EH (cell line): ENCODE measurements at regions not wholly inside any gene's neighbourhood (a gene's known extent, or its start where the extent isn't known, plus 50 kb on each side); places are given as distances from the start of the nearest gene placed in this dataset.

Experiments used
- DNase-seq: peaks from one replicate; pipeline ENCODE4 v3.0.0-alpha.2; 2015; ENCODE audit warnings: low read depth

DNA sequence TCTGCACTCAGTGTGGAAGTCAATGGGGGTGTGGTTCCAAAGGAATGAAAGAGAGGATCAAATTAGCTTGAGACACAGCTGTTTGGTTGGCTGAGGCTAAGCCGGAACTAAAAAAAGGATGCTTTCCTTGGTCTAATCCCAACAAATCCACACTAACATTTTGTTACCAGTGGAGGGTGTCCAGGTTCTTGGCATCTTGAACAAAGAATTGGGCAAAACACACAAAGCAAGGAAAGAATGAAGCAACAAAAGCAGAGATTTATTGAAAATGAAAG, 278.6 kb upstream of the PLET1 start:
- DNase-seq = peak; percentile 10

DNA sequence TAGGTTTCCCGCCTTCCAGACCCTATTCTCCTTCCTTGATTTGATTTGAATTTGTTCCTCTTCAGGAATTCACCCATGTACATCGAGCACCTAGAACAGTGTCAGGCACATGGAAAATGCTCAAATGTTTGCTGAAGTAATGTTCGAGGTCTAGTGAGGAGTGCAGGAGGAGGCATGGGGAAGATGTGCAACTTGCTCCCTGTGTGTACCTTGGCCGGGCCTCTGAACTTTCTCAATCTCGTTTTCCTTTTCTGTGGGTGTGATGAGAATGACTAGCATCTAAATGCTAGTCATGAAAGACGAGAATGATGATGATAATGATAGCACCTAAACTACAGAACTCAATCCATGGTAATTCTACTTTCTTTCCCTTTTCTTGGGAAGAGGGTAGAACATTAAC, 279.1 kb upstream of the PLET1 start:
- no peak for DNase-seq

DNA sequence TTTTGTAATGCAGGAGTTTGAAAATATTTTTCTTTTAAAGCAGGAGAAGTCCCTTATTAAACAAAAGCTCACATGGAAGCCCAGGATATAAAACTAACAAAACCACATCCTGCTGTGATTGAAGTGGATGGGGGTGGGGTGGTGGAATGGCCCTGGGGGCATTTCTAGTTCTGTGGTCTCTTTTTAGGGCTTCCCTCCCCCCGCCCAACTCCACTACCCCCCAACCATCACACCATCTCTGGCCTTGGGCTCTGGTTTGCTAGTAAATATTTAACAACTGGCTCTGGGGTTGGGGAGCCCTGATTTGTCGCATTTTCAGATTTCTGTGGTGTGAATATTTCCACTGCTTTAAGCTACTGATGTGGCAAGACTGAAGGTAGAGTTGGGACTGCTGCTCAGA, 279.6 kb upstream of the PLET1 start:
- DNase-seq = peak; percentile 34

DNA sequence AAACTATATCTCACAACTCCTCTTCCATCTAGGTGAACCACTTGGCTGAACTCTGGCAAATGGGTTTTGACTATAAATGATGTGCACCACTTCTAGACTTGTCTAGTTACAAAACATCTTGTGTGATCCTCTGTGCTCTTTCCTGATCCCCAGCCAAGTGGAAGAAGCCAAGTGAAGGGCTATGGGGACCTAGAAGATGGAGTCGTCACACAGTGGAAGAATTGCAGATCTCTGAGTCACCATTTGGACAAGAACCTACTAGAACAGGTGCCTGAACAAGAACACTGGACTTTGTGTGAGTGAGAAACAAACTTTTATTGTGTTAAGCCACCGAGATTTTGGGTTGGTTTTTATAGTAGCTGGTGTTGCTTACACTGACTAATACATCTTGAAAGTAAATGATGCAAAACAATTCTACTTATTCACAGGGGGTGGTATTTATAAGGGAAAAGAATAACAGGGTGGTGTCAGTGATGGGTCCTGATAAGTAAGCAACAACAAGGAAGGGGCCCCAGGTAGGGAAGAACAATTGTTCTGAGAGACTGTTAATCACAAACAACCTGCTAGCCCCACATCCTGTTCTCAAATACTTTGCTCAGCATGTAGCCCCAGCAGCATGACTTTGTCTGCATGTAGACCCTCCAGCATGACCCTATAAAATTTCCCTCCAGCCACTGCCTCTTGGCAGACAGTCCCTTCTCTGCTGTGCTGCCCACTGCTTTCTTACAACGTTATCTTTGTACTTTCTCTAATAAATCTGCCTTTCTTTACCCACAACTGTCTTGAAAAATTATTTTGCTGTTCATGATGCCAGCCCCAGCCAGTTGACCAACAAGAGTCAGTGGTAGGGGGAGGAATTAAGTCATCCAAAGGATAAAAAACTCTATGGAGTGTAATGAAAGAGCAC, 280.7 kb upstream of the PLET1 start:
- no peak for DNase-seq

DNA sequence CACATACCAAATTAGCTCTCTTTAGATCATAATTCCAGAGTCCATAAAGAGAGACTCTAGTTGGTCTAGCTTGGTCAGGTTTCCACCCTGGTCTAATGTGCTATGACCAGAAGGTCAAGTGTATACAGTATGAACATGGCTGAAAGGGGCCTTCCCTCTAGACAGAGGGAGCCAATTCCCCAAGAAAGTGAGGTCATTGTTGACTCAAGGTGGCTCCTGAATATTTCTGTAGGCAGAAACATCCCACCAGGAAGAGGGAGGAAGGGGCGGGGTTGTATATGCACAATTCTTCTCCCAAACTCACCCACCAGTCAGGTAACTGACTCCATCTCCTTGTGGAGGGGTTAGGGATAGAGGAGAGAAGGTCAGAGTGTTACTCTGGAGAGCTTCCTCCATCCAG, 281.8 kb upstream of the PLET1 start:
- no peak for DNase-seq

DNA sequence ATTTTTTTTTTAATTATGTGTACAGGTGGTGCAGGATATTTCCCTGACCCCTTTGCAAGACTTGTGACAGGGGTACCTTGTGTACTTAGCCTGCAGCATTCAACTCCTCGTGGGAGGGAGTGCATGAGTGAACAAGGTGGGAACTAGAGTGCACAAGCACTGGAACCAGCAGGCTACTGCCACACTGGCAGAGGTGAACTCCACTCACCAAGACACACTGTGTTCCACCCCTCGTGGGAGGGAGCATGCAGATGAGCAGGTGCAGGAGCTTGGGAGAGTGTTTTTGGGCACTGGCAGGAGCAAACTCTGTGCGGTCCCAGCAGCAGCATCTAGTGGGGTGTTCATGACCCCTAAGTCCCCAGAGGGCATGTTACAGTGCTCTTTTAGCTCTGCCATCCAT, 282.7 kb upstream of the PLET1 start:
- no peak for DNase-seq

DNA sequence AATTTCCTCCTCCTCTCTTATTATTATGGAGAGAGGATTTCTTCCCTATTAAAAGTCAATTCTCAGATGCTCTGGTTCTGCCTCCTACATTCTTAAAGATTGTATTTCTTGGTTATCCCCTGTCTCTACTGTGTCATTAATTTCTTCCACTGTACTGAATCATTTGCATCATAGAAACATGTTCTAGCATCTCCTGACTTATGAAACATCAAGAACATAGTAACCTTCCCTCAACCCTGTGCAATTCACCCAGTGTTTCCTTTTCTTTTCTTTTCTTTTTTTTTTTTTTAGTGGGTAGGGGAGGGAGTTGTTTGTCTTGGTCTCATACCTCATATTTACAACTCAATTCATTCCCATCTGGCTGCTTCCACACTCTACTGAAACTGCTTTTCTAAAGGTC, 288.0 kb upstream of the PLET1 start:
- DNase-seq = no peak

DNA sequence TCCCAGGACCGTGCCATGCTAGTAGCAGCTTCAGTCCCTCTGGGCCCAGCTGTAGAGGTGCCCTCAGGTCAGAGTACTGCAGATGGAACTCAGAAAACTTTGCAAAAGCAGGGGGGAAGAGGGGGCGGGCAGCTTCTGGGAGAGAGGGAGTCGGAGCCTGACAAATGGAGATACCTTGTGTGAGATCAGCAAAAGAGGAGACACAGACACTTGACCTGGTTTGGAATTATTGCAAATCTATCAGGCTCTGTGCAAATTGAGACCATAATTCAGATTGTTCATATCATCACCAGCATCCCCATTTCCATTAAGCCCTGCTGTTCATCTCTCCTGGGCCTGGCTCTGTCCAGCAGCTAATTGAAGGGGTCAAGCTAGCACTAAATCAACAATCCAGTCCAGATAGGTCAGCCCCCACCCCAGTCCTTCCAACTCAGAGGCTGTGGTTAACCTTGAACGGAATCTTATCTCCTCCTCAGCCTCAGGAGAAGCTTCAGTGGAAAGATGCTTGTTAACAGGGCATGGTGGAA, 292.6 kb upstream of the PLET1 start:
- no peak for DNase-seq

DNA sequence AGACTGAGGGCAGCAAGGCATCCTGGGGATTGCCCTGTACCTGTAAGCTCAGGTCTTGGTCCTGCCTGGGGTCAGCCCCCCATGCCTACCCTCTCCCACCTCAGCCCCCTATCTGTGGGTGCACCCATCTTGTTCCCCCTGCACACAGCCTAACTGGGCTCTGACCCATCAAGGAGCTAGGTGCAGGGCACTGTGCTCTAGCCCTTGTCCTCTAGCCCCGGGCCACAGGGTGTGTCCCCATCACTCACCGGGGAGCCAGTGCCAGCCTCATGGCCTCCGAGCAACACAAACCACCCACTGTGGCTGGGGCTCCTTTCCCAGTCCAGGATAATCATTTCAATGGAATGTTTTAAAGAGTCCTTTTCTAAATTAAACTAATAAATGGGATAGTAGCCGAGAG, 293.9 kb upstream of the PLET1 start:
- DNase-seq = peak; percentile 23

DNA sequence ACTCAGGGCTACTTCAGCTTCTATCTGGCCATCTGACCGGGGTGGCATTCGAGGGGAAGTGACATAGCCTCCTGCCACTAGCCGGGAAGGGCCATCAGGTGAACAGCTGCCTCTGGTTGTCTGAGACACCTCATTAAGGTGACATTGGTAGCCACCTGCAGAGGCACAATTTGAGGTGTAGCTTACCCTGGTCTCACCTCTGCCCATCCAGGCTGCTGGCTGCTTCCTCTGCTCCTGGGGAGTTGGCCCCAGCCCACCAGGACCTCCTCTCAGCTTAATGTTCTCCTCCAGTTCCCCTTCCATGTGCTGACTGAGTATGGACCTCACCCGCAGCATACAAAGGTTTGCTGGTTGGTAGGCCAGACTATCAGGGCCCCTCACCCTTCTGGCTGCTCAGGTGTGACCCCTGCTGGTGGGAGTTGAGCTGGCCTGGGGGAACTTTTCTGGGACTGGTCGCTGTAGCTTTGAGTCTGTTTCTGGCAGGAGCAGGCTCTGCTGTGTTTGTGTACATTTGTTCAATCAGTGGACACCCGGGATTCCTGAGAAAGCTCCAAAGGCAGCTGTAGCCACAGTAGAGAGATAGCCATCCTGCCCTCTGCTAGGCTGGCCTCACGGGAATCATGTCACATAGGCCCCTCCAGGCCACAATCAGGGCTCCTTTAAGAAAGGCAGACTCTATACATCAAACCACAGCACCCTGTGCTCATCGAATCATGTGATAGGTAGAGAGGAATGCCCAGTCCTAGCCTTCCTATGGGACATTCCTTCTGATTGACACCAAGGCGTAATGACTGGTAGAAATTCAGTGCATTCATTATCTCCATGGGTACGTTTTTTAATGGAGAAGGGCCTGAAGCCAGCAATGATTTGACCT, 295.1 kb upstream of the PLET1 start:
- peak; percentile 49 for DNase-seq

DNA sequence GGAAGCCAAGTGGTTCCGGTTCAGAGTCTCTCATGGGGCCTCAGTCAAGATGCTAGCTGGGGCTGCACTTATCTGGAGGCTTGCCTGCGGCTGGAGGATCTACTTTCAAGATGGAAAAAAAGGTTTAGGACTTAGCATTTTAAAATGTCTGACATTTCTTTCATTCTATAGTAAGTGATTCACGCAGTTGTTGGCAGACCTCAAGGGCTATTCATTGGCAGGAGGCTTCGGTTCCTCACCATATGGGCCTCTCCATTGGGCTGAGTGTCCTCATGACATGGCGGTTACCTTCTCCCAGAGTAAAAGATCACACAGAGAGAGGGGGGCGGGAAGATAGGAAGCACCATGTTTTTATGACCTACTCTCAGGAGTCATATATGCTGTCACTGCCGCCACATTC, 298.0 kb upstream of the PLET1 start:
- peak; percentile 36 for DNase-seq

DNA sequence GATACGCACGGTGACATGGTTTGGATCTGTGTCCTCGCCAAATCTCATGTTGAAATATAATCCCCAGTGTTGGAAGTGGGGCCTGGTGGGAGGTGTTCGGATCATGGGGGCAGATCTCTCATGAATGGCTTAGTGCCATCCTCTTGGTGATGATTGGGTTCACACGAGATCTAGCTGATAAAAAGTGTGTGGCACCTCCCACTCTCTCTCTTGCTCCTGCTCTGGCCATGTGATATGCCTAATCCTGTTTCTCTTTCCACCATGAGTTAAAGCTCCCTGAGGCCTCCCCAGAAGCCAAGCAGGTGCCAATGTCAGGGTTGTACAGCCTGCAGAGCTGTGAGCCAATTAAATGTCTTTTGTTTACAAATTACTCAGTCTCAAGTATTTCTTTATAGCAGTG, 303.1 kb upstream of the PLET1 start:
- DNase-seq = no peak

DNA sequence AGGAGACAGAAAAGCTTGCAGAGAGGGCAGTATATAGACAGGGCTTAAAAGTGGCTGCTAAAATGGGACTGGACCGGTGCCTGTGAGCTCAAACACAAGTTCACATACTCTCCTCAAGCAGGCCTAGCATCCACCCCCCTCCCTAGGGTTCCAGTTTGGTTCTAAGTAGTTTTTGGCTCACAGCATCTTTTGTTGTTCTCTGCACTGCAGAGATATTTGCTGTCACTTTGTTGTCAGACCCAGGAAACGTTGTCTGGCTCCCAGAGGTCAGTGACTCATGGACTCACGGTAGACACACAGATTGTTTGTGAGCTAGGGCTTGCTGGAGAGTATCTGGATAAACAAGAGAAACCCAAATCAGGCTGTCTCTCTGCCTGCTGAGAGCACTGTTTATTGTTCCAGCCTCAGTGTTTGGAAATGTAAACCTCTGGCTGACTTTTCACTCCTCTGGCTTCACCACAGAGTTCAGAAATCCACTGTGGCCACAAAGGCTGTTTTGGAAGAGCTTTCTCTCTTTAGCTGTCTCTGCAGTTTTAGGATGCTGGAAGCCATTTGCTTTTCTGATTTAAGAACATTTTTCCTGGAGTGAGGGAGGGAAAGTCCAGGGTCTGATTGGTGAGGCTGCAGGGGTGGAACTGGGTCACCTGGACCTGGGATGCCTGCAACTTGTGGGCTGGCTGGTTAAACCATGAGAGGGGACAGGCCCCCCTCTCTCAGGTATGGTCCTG, 303.7 kb upstream of the PLET1 start:
- peak; percentile 47 for DNase-seq

DNA sequence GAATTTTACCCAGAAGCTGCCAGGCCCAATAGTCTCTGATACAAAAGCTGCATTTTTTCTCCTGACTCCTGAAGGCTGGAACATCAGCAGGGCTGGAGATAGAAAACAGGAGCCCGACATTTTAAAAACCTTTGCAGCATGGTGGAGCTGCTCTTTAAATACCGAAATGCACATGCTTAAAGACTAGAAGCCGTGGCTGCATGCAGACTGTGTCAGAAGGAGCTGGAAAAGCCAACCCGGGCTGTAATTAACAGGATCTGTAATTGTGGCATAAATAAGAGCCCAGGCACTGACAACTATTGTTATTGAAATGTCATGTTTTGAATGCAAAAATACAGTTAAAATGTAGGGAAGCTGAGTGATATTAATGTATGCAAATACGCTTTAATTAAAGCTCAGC, 304.9 kb upstream of the PLET1 start:
- DNase-seq = no peak

DNA sequence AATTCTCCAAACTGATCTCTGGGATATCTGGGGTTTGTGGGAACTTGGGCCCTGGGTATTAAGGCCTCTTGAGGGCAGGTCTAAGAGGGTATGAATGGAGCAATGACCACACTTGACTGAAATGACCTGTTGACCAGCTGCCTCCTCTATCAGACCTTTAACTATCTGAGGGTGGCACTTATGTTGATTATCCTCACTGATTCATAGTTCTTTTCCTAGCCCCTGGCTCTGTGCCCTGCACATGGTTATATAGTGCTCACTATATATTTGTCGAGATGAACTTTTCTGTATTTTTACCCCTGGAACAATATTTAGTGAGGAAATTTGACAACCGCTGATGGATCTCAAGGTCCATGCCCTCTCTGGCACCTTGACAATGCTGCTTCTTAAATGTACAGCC, 305.5 kb upstream of the PLET1 start:
- DNase-seq = no peak

DNA sequence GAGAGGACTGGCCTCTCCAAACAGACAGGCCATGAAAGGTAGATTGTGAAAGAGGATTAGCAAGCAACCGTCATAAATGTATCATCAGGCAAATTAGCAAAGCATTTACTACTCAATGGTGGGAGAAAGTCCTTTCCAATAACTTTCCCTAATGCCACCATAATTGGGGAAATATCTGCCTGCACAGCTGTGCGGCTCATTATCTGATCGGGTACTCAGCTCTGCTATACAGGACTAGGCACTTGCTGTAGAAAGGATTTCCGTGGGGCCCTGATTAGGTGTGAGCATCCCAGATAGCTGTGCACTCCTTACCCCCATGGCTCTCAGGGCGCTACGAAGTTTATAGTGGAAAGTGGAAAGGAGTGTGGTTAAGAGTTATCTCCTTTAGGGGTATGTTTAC, 309.7 kb upstream of the PLET1 start:
- no peak for DNase-seq

DNA sequence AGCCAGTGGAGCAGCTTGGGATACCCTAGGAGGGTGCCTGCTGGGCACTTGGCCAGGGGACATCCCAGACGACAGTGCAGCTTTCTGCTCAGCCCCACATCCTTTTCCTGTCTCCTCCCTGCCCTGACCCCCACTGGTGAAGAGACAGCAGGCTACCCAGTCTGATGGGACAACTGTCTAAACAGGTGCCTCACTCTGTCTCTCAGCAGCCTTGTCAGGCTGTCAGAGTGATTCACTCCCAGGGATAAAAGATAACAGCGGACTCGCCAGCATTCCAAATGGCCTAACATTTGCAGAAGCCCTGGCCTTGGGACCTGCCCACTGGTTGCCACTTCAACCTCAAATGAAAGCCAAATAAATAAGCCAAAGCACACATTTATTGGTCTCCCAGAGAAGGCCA, 318.6 kb upstream of the PLET1 start:
- no peak for DNase-seq

DNA sequence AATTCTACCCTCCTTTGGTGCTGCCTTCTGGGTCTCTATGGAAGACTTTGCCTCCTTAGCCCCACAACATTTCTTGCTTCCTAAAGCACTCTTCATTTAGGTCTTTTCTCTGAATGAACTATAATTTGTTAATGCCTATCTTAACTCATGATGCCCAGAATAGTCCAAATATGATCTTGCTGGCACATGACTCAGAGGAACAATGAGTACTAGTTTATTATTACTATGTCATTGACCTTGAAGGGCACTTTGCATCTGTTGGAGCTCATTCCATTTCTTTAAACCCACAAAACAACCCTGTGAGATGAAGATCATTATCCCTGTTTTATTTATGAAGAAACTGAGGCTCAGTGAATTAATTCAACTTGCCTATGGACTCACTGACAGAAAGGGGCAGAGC, 320.2 kb upstream of the PLET1 start:
- no peak for DNase-seq

DNA sequence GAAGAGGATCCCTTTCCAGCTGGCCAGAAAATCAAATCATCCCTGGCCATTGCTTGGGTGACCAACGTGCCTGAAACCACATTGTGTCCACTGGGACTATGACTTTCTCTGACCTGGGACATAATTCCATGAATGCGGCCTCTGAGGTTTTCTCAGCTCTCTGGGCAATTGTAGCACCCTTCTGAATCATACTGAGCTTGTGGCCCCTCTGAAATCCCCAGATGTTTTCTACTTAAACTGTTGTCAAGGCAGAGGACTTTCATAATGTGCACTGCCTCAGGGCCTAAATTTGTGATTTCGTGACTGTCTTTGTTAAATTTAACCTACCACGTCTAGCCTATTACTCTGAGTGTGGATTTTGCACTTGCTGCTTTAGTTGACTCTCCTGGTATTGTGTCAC, 321.1 kb upstream of the PLET1 start:
- DNase-seq = no peak

DNA sequence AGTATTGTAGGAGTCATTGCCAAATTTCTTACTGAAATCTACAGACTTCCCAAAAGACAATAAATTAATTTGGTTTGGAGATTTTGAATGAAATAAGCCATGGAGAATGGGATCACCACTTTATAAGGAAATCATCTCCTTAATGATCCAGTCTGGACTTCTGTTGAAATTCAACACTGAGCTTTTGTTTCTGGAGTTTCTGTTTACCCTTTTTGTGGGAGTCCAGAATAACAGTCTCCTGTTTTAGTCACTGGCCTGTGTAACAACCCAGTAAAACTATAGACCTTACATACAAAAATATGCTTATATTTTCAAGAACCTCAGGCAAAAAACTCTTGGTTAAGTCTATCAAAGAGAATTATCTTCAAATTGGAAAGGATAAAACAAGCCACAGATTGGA, 321.7 kb upstream of the PLET1 start:
- DNase-seq = no peak

DNA sequence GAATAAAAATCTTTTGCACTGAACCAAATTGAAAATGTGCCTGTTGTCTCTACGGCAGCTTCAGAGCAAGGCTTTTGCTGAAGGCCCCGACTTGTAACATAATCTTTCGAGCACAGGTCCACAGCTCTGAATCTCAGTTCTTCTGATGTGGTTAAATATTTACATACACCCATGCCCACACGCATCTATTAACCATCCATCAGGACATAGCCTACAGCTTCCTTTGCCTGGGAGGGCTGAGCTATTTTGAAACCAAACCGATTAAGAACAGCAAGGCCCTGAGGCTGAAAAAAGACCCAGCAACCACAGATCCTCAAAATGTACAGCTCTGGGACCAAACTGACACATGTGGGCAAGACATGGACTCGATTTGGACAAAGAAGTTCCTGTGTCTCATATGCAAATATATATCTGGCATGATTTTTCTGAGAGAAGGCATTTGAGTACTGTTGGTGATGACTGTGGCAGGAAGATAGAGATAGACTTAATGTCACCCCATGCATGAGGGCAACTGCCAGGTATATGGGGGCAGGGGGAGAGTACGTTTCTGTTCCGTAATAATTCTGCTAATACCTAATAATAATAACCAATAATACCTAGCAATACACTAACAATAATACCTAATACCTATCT, 322.7 kb upstream of the PLET1 start:
- no peak for DNase-seq

DNA sequence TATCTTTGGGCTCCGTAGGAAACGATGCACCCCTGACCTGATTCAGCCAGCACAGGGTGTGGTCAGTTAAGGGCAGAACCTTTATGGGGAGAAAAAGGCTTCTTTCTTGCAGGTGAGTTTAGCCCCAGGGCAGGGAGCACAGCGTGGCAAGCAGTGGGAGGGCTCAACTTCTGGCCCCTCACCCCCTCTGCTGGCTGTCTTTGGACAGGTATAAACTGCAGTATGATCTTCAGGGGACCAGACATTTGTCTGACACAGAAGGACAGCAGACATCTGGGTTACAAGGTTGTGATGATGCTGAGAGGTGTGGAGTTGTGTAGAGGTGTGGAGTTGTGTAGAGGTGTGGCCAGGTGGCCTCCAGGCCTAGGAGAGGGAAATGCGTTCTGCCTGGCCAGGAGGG, 324.0 kb upstream of the PLET1 start:
- DNase-seq = no peak
